Amniotic epithelial cell (primary cell): ENCODE measurements at regions not wholly inside any gene's neighbourhood (a gene's known extent, or its start where the extent isn't known, plus 50 kb on each side); places are given as distances from the start of the nearest gene placed in this dataset.

Experiments used
- DNase-seq: peaks from one replicate; pipeline ENCODE4 v3.0.0-alpha.2; 2010; ENCODE audit warnings: low read depth

GRCh38 chr18:2036086-2036485 lies 535.2 kb downstream of the METTL4 start:
- no peak for DNase-seq

- no peak for DNase-seq
Measured at GRCh38 chr18:2040279-2040678, 531.0 kb downstream of the METTL4 start.

GRCh38 chr18:2049986-2050385 lies 521.3 kb downstream of the METTL4 start:
- no peak for DNase-seq

GRCh38 chr18:2050702-2051201 lies 520.6 kb downstream of the METTL4 start:
- DNase-seq = no peak

GRCh38 chr18:2053490-2054089 lies 517.7 kb downstream of the METTL4 start:
- no peak for DNase-seq

GRCh38 chr18:2059336-2059735 lies 512.0 kb downstream of the METTL4 start:
- no peak for DNase-seq

GRCh38 chr18:2060086-2060485 lies 511.2 kb downstream of the METTL4 start:
- no peak for DNase-seq

- DNase-seq = no peak
Measured at GRCh38 chr18:2070631-2071030, 500.7 kb downstream of the METTL4 start.

- DNase-seq = no peak
Measured at GRCh38 chr18:2075499-2075898, 495.8 kb downstream of the METTL4 start.

- no peak for DNase-seq
Measured at GRCh38 chr18:2082676-2083075, 488.6 kb downstream of the METTL4 start.

- DNase-seq = no peak
Measured at GRCh38 chr18:2083691-2084090, 487.6 kb downstream of the METTL4 start.

- DNase-seq = no peak
Measured at GRCh38 chr18:2086439-2086838, 484.9 kb downstream of the METTL4 start.

GRCh38 chr18:2087877-2088673 lies 483.2 kb downstream of the METTL4 start:
- DNase-seq = peak; percentile 40

- DNase-seq = no peak
Measured at GRCh38 chr18:2089396-2089795, 481.9 kb downstream of the METTL4 start.

- DNase-seq = no peak
Measured at GRCh38 chr18:2091937-2092336, 479.4 kb downstream of the METTL4 start.

GRCh38 chr18:2096551-2096950 lies 474.8 kb downstream of the METTL4 start:
- no peak for DNase-seq

GRCh38 chr18:2100694-2101213 lies 470.6 kb downstream of the METTL4 start:
- no peak for DNase-seq

GRCh38 chr18:2102022-2102421 lies 469.3 kb downstream of the METTL4 start:
- no peak for DNase-seq

- no peak for DNase-seq
Measured at GRCh38 chr18:2103299-2103698, 468.0 kb downstream of the METTL4 start.

- DNase-seq = peak; percentile 41
Measured at GRCh38 chr18:2104620-2105462, 466.5 kb downstream of the METTL4 start.

GRCh38 chr18:2108591-2108990 lies 462.7 kb downstream of the METTL4 start:
- DNase-seq = no peak

- DNase-seq = peak; percentile 61
Measured at GRCh38 chr18:2111456-2111855, 459.8 kb downstream of the METTL4 start.
